ENCODE measurements at regions not wholly inside any gene's neighbourhood (a gene's known extent, or its start where the extent isn't known, plus 50 kb on each side); places are given as distances from the start of the nearest gene placed in this dataset.

DNA sequence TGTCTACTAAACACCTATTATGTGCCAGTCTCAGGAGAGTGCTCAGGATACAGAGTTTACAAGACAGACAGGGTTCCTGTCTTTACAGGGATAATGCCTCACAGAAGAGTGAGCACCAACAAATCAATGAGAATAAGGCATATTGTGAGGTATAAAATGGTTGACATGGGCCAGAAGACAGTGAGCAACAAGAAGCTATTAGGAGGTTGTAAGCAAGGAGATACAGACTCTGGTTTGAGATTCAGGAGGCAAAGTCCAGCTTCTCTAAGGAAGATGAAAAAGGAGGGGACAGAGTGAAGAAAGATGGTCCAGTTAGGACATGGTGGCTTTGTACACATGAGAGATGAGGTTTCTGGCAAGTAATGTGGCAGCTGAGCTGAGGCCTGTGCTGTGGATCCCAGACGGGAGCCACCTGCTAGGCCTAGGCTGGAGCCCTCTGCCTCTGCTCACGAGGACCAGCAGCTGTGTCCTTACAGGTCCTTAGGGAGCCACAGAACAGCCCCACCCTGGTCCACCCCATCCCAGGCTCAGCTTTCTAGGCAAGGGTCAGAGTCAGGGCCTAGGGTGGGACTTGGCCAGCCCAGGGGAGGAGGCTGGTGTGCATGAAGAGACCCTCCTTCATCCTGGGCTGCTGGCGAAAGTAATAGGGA is 110.5 kb downstream of the ZNF280B start:
- TF ChIP-seq, protein P1, sequence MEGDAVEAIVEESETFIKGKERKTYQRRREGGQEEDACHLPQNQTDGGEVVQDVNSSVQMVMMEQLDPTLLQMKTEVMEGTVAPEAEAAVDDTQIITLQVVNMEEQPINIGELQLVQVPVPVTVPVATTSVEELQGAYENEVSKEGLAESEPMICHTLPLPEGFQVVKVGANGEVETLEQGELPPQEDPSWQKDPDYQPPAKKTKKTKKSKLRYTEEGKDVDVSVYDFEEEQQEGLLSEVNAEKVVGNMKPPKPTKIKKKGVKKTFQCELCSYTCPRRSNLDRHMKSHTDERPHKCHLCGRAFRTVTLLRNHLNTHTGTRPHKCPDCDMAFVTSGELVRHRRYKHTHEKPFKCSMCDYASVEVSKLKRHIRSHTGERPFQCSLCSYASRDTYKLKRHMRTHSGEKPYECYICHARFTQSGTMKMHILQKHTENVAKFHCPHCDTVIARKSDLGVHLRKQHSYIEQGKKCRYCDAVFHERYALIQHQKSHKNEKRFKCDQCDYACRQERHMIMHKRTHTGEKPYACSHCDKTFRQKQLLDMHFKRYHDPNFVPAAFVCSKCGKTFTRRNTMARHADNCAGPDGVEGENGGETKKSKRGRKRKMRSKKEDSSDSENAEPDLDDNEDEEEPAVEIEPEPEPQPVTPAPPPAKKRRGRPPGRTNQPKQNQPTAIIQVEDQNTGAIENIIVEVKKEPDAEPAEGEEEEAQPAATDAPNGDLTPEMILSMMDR (IDR thresholded peaks at IDR 0.05; ENCODE audit: low read depth, low read length): no peak
- Histone ChIP-seq H3K36me3 (no peaks in the 10 kb centered on the region), H3K9me3 (ENCODE audit: severe bottlenecking) (peaks cover 4% of the 10 kb centered on the region), H3K4me3 (ENCODE audit: low read depth, low read length) (no peak overlapping the region), H3K27ac (no peak overlapping the region), H3K27me3 (ENCODE audit: insufficient read depth, low read depth, severe bottlenecking) (no peaks in the 10 kb centered on the region)
- peak; percentile 56 for DNase-seq

DNA sequence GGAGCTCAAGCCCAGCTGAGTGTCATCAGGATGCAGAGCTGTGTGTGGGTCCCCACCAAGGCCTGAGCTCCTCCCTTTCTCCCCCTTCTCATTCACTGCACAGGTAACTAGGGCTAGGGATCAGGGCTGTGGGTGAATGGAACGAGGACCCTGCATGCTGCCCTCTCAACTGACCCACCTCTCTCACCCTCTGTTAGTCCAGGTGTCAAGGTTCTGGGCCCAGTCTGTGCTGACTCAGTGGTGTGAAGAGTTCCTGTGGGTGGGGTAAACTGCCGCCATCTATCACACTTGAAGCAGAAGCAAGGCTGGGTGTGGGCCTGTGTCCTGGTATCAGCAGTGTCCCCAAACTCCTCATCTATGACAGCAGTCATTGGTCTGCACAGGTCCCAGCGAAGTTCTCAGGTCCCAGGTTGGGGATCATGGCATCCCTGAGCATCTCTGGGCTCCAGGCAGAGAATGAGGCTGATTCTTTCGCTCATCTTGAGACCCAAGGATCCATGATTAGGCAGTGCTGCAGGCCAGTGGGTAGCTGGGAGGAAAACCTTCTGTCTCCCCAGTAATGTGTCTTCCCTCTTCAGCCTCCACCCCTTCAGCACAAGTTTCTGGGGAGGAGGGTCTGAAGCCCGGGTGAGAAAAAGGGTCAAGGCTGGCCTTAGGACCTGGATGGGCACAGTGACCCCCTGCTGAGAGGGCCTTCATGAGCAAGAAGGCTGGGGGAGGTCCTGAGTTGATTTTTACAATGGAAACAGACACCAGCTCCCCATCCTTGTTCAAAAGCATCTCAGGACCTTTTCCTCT is 109.8 kb downstream of the ZNF280B start:
- DNase-seq: no peak
- Histone ChIP-seq H3K9me3 (ENCODE audit: severe bottlenecking) (no peaks in the 10 kb centered on the region), H3K36me3 (no peaks in the 10 kb centered on the region), H3K27me3 (ENCODE audit: insufficient read depth, low read depth, severe bottlenecking) (no peaks in the 10 kb centered on the region), H3K27ac (no peak overlapping the region), H3K4me3 (ENCODE audit: low read depth, low read length) (no peak overlapping the region)
- TF ChIP-seq, protein P1 (IDR thresholded peaks at IDR 0.05; ENCODE audit: low read depth, low read length): no peak

DNA sequence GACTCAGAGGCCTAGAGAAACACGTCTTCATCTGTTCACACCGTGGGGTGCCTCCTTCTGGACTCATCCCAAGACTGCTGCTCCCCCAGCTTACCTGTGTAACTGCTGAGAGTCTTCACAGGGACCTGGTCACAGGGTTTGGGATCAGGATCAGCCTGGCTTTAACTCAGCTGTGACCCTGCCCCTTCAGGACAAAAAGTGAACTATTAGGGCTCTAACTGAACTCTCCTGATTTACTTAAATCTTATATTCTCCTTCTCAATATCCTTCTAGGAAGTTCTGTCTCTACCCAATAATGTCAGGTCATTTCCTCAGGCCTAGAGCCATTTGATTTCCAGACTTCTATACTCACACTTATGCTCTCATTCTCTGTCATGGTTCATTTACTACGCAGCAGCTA is 108.4 kb downstream of the ZNF280B start:
- TF ChIP-seq, protein P1 (IDR thresholded peaks at IDR 0.05; ENCODE audit: low read depth, low read length): peak; percentile 33; the same call in 1 of the 2 replicates
- Histone ChIP-seq H3K9me3 (ENCODE audit: severe bottlenecking) (no peaks in the 10 kb centered on the region), H3K27me3 (ENCODE audit: insufficient read depth, low read depth, severe bottlenecking) (no peaks in the 10 kb centered on the region), H3K36me3 (no peaks in the 10 kb centered on the region), H3K4me3 (ENCODE audit: low read depth, low read length) (no peak overlapping the region), H3K27ac (no peak overlapping the region)
- no peak for DNase-seq

DNA sequence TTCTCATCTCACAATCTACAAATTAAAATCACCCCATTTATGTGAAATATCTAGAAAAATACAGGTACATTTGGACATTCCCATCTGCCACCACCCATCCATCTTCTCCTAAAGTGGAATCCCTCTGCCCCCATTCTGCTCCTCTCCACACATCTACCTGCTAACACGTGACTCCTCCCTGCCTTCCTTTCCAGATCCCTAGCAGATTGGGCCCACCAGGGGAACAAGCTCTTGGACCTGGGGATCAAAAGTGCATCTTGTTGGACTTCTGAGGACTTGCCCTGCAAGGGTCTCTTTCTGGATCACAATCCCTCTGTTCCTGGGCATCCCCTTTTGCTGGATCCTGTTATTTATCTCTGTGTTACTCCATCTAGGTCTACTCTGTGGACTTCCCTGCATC is 107.6 kb downstream of the ZNF280B start:
- Histone ChIP-seq H3K9me3 (ENCODE audit: severe bottlenecking) (no peaks in the 10 kb centered on the region), H3K27me3 (ENCODE audit: insufficient read depth, low read depth, severe bottlenecking) (no peaks in the 10 kb centered on the region), H3K36me3 (no peaks in the 10 kb centered on the region), H3K4me3 (ENCODE audit: low read depth, low read length) (no peak overlapping the region), H3K27ac (no peak overlapping the region)
- no peak for DNase-seq
- TF ChIP-seq, protein P1 (IDR thresholded peaks at IDR 0.05; ENCODE audit: low read depth, low read length): no peak

DNA sequence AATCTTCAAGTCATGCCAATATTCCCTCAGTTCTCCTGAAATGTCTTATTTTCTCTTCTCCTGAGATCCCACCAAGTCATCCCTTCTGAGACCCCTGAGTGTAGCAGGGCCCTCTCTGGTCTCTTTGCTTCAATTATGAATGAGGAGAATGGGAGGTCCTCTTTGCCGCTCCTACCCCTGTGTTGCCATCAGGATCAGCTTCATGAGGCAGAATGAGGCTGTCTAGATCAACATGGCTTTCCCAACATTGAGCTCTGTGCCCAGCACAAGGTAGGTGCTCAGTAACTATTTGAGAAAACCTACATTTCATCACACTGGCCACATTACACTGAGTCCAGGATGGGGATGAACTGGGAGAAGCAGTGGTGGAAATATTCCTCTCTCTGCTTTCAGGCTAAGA is 107.2 kb downstream of the ZNF280B start:
- Histone ChIP-seq H3K36me3 (no peaks in the 10 kb centered on the region), H3K9me3 (ENCODE audit: severe bottlenecking) (no peaks in the 10 kb centered on the region), H3K27me3 (ENCODE audit: insufficient read depth, low read depth, severe bottlenecking) (no peaks in the 10 kb centered on the region), H3K4me3 (ENCODE audit: low read depth, low read length) (no peak overlapping the region), H3K27ac (no peak overlapping the region)
- TF ChIP-seq, protein P1 (IDR thresholded peaks at IDR 0.05; ENCODE audit: low read depth, low read length): no peak
- DNase-seq: no peak

All from WERI-Rb-1 (cell line).